Activated naive CD8-positive, alpha-beta T cell treated with anti-CD3 and anti-CD28 coated beads, Interleukin-2, amount 50 U/mL, for 24 hours (primary cell): ENCODE measurements at regions not wholly inside any gene's neighbourhood (a gene's known extent, or its start where the extent isn't known, plus 50 kb on each side); places are given as distances from the start of the nearest gene placed in this dataset.

ENCODE experiments used
- ATAC-seq: fragments of 150-1000 bp; cut with Tn5 transposase; one replicate; pipeline ENCODE4 v1.10.0; 2021
- DNase-seq: peaks from one replicate; pipeline ENCODE4 v3.0.0; 2021
- H3K27ac Mint-ChIP-seq: one replicate; pipeline ENCODE4 v1.8.0; 2021; ENCODE audit warnings: mild to moderate bottlenecking, mixed read lengths
- H3K27me3 Mint-ChIP-seq: one replicate; pipeline ENCODE4 v1.8.0; 2021; ENCODE audit warnings: mixed read lengths
- H3K36me3 Mint-ChIP-seq: one replicate; pipeline ENCODE4 v1.8.0; 2021; ENCODE audit warnings: low read depth, mixed read lengths
- H3K4me1 Mint-ChIP-seq: one replicate; pipeline ENCODE4 v1.8.0; 2021; ENCODE audit warnings: mixed read lengths
- H3K4me3 Mint-ChIP-seq: one replicate; pipeline ENCODE4 v1.8.0; 2021; ENCODE audit warnings: mild to moderate bottlenecking, moderate library complexity, mixed read lengths
- H3K9me3 Mint-ChIP-seq: one replicate; pipeline ENCODE4 v1.8.0; 2021; ENCODE audit warnings: mixed read lengths

DNA sequence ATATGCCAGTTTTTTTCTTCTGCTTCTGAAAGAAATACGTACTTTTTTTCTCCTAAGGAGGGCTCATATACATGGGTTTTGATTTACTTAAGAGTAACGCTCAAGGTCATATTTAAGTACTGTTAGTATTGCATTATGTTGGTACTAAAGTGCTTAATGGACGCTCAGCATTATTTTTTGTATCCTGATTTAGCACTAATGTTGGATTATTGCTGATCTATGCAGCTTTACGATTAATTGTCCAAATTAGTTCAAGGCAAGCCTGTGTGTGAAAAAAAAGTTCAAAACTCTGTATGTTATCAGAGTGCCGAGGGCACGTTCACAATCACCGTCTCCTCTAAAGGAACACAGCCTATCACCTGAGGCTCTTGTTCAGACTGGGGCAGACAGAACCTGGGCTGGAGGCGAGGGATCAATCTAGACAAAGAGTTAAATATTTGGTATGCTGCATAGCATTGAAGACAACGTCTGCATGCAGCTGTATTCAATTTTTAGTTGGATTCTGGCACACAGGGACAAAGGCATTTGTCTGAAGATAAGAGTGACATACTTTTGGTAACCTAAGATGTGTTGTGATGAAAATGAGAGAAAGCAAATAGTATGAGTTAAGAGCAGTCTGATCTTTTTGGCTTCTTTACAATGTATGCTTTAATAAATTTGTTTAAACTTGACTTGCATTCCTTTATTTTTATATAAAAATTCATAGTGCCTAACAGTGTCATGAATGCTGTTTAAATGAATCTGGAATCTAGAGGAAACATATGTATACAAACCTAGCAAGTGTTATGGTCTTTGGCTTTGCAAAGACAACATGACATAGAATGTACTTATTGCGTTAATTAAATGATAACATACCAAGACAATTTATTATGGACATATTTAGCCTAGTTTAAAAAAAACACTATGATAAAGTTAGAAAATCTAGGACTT, 341.2 kb downstream of the SAMD5 start:
- Mint-ChIP-seq H3K9me3 (peaks cover 9% of the 10 kb centered on the region), H3K4me1 (no peaks in the 10 kb centered on the region), H3K36me3 (no peaks in the 10 kb centered on the region), H3K27me3 (no peaks in the 10 kb centered on the region), H3K4me3 (no peak overlapping the region), H3K27ac (no peak overlapping the region)
- ATAC-seq (no peak), DNase-seq (no peak)

GRCh38 chr6:147852772-147853171, 344.3 kb downstream of the SAMD5 start:
- no peak overlapping the region for H3K4me3 Mint-ChIP-seq
- H3K27me3 Mint-ChIP-seq: no peaks in the 10 kb centered on the region
- no peaks in the 10 kb centered on the region for H3K4me1 Mint-ChIP-seq
- H3K9me3 Mint-ChIP-seq: no peaks in the 10 kb centered on the region
- ATAC-seq: no peak
- no peak overlapping the region for H3K27ac Mint-ChIP-seq
- H3K36me3 Mint-ChIP-seq: no peaks in the 10 kb centered on the region
- no peak for DNase-seq

- ATAC-seq: no peak
- H3K4me1 Mint-ChIP-seq: no peaks in the 10 kb centered on the region
Measured at GRCh38 chr6:147853574-147853973, 345.1 kb downstream of the SAMD5 start.

GRCh38 chr6:147855803-147856482, 347.5 kb downstream of the SAMD5 start:
- H3K4me1 Mint-ChIP-seq: no peaks in the 10 kb centered on the region
- no peak for DNase-seq
- no peak overlapping the region for H3K4me3 Mint-ChIP-seq
- H3K9me3 Mint-ChIP-seq: no peaks in the 10 kb centered on the region
- H3K27ac Mint-ChIP-seq: no peak overlapping the region
- no peaks in the 10 kb centered on the region for H3K36me3 Mint-ChIP-seq
- H3K27me3 Mint-ChIP-seq: no peaks in the 10 kb centered on the region
- no peak for ATAC-seq

More at GRCh38 chr6:147853574-147853973, 345.1 kb downstream of the SAMD5 start:
- Mint-ChIP-seq H3K27me3 (no peaks in the 10 kb centered on the region), H3K9me3 (no peaks in the 10 kb centered on the region), H3K4me3 (no peak overlapping the region), H3K27ac (no peak overlapping the region), H3K36me3 (no peaks in the 10 kb centered on the region)
- no peak for DNase-seq

DNA sequence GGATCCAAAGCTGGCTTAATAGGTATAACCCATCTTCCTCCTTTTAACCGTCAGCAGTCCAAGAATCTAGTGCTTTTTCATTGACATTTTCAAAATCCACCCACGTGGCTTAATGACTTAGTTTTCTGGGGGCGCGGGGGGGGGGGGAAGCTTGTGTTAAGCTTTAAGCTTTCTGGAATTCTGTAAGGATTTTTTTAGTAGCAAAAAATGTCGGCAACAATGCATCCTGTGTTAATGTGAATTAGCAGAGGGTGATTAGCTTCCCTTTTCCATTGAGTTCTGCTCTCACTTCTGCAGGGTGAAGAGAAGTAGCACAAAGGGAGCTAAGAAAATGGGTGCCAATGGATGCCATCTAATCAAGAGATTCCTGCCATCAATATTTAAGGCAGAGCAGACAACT, 348.2 kb downstream of the SAMD5 start:
- H3K36me3 Mint-ChIP-seq: no peaks in the 10 kb centered on the region
- H3K27me3 Mint-ChIP-seq: no peaks in the 10 kb centered on the region
- ATAC-seq: no peak
- no peak overlapping the region for H3K4me3 Mint-ChIP-seq
- no peak for DNase-seq
- H3K9me3 Mint-ChIP-seq: no peaks in the 10 kb centered on the region
- no peaks in the 10 kb centered on the region for H3K4me1 Mint-ChIP-seq
- H3K27ac Mint-ChIP-seq: no peak overlapping the region

DNA sequence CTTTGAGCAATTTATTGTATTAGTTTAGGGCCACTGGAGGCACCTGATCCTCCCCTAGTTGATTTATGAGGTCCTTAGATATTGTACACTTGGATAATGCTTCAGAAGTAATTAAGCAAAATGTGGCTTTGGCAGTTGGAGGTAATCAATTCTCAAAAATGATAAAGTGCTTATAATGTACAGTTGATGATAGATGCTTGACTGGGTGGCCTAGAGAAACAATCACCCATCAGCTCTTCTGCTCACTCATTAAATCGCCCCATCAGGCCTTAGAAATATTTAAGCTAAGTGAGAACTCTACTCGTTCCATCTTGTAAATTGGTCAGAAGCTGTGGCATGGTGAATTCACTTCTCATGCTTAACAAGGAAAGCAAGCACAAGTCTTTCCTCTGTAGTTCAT, 349.9 kb downstream of the SAMD5 start:
- no peak overlapping the region for H3K4me3 Mint-ChIP-seq
- no peaks in the 10 kb centered on the region for H3K27me3 Mint-ChIP-seq
- no peak for DNase-seq
- ATAC-seq: no peak
- no peak overlapping the region for H3K27ac Mint-ChIP-seq
- no peaks in the 10 kb centered on the region for H3K9me3 Mint-ChIP-seq
- no peaks in the 10 kb centered on the region for H3K36me3 Mint-ChIP-seq
- no peaks in the 10 kb centered on the region for H3K4me1 Mint-ChIP-seq

- no peaks in the 10 kb centered on the region for H3K36me3 Mint-ChIP-seq
- H3K27ac Mint-ChIP-seq: no peak overlapping the region
- no peaks in the 10 kb centered on the region for H3K9me3 Mint-ChIP-seq
- DNase-seq (no peak), ATAC-seq (no peak)
- H3K4me1 Mint-ChIP-seq: no peaks in the 10 kb centered on the region
- H3K27me3 Mint-ChIP-seq: no peaks in the 10 kb centered on the region
- no peak overlapping the region for H3K4me3 Mint-ChIP-seq
Measured at GRCh38 chr6:147859071-147859470, 350.6 kb downstream of the SAMD5 start.

GRCh38 chr6:147861696-147862095, 353.2 kb downstream of the SAMD5 start:
- Mint-ChIP-seq H3K27me3 (no peaks in the 10 kb centered on the region), H3K4me3 (no peak overlapping the region), H3K4me1 (no peaks in the 10 kb centered on the region), H3K36me3 (no peaks in the 10 kb centered on the region), H3K9me3 (no peaks in the 10 kb centered on the region), H3K27ac (no peak overlapping the region)
- ATAC-seq (no peak), DNase-seq (no peak)

DNA sequence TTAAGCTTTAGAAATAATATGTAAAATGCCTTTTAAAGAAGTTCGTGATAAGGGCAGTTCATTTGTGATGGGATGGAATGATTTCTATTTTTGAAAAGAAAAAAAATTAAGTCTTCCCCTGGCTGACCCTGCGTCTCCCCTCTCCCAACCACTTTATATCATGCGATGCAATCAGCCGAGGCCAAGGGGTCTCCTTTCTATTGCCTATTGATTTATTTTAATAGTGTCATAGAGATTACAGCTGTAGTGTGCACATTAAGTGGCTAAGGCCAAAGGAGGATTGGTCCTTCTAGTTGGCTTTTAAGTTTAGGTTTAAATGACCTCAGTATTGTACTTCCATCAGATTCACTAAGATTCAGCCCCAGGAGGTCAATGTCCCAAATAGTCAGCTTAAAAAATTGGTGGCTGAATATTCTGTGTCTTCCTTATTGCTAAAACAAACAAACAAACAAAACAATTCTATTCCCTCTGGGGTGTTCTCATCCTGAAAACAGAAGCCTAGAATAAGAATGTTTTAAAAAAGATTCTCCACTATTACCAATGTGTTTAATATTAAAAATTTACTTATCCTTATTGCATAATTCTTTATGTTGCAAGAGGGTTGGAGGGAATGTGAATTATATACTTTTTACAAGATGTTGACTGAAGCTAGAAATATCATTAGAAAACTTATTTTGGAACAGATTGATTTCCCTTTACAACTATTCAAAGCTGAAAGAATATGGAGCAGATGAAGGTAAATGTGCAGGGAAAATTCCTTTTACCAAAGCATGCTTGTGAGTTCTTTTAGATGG, 359.1 kb downstream of the SAMD5 start:
- no peak overlapping the region for H3K4me3 Mint-ChIP-seq
- no peak for ATAC-seq
- no peak for DNase-seq
- H3K9me3 Mint-ChIP-seq: no peaks in the 10 kb centered on the region
- H3K27me3 Mint-ChIP-seq: no peaks in the 10 kb centered on the region
- H3K36me3 Mint-ChIP-seq: no peaks in the 10 kb centered on the region
- no peaks in the 10 kb centered on the region for H3K4me1 Mint-ChIP-seq
- no peak overlapping the region for H3K27ac Mint-ChIP-seq

GRCh38 chr6:147868427-147869190, 360.1 kb downstream of the SAMD5 start:
- ATAC-seq (no peak), DNase-seq (no peak)
- Mint-ChIP-seq H3K27me3 (no peaks in the 10 kb centered on the region), H3K4me3 (no peak overlapping the region), H3K36me3 (no peaks in the 10 kb centered on the region), H3K27ac (no peak overlapping the region), H3K4me1 (no peaks in the 10 kb centered on the region), H3K9me3 (no peaks in the 10 kb centered on the region)

- H3K27ac Mint-ChIP-seq: no peak overlapping the region
- H3K27me3 Mint-ChIP-seq: no peaks in the 10 kb centered on the region
- DNase-seq (no peak), ATAC-seq (no peak)
- H3K9me3 Mint-ChIP-seq: no peaks in the 10 kb centered on the region
- no peak overlapping the region for H3K4me3 Mint-ChIP-seq
- no peaks in the 10 kb centered on the region for H3K36me3 Mint-ChIP-seq
- no peaks in the 10 kb centered on the region for H3K4me1 Mint-ChIP-seq
Measured at GRCh38 chr6:147869201-147869600, 360.7 kb downstream of the SAMD5 start.

GRCh38 chr6:147869869-147870268, 361.4 kb downstream of the SAMD5 start:
- DNase-seq (no peak), ATAC-seq (no peak)
- no peaks in the 10 kb centered on the region for H3K4me1 Mint-ChIP-seq
- no peaks in the 10 kb centered on the region for H3K36me3 Mint-ChIP-seq
- H3K27ac Mint-ChIP-seq: no peak overlapping the region
- H3K9me3 Mint-ChIP-seq: no peaks in the 10 kb centered on the region
- H3K27me3 Mint-ChIP-seq: no peaks in the 10 kb centered on the region
- no peak overlapping the region for H3K4me3 Mint-ChIP-seq

DNA sequence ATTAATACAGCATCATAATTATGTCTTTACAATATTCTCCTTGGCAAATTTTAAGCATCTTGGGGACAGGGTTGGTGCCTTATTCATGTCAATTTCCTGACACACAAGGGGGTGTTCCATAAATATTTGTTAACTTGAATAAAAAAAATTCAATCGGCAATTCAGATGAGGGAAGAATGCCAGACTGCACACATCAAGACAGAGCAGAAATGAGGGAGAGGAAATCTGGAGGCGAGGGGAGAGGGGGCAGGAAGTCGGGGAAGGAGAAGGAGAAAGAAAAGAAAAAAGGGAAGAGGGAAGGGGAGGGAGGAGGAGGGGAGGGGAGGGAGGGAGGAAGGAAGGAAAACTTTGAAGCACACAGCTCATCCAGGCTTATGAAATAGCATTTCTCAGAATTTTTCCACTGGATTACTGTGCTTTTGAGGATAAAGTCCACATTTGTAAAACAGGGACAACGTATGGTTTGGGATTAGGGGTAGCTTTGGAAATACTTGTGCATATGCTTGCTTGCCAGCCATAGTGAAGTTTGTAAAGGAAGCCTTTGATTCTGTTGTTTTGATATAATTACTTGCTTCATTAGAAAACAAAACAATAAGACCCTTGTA, 362.1 kb downstream of the SAMD5 start:
- Mint-ChIP-seq H3K36me3 (no peaks in the 10 kb centered on the region), H3K9me3 (no peaks in the 10 kb centered on the region), H3K4me3 (no peak overlapping the region), H3K27ac (no peak overlapping the region), H3K4me1 (no peaks in the 10 kb centered on the region), H3K27me3 (no peaks in the 10 kb centered on the region)
- DNase-seq: no peak
- no peak for ATAC-seq

- H3K4me3 Mint-ChIP-seq: no peak overlapping the region
- H3K27ac Mint-ChIP-seq: no peak overlapping the region
- no peaks in the 10 kb centered on the region for H3K36me3 Mint-ChIP-seq
- no peaks in the 10 kb centered on the region for H3K9me3 Mint-ChIP-seq
- no peaks in the 10 kb centered on the region for H3K4me1 Mint-ChIP-seq
- ATAC-seq: no peak
- DNase-seq: no peak
- H3K27me3 Mint-ChIP-seq: no peaks in the 10 kb centered on the region
Measured at GRCh38 chr6:147872002-147872401, 363.5 kb downstream of the SAMD5 start.
